ENCODE measurements at regions not wholly inside any gene's neighbourhood (a gene's known extent, or its start where the extent isn't known, plus 50 kb on each side); places are given as distances from the start of the nearest gene placed in this dataset.

GRCh38 chr21:35171385-35171784 is 122.3 kb upstream of the RUNX1 start:
- TF ChIP-seq CTCF (conservative IDR thresholded peaks at IDR 0.05; ENCODE audit: low read length) (no peak), EZH2phosphoT487 (IDR thresholded peaks at IDR 0.05; ENCODE audit: borderline replicate concordance) (no peak)
